OCI-LY1 (cell line): ENCODE measurements at regions not wholly inside any gene's neighbourhood (a gene's known extent, or its start where the extent isn't known, plus 50 kb on each side); places are given as distances from the start of the nearest gene placed in this dataset.

Experiments used
- EZH2 ChIP-seq: fragments of 200-600 bp; sonication (generic), shearing (Covaris generic); IDR thresholded peaks from 2 replicates; pipeline ENCODE4 v1.8.0; 2017; ENCODE audit warnings: borderline replicate concordance, mixed run types, mild to moderate bottlenecking, antibody characterized with exemption, low read length, moderate library complexity, mixed read lengths
- TF ChIP-seq, protein P1 (sequence below): fragments of 200-600 bp; sonication (generic), shearing (Covaris generic); IDR thresholded peaks from 2 replicates; pipeline ENCODE4 v1.5.1; 2017; ENCODE audit warnings: mild to moderate bottlenecking, antibody characterized with exemption, low read length, moderate library complexity, mixed read lengths

DNA sequence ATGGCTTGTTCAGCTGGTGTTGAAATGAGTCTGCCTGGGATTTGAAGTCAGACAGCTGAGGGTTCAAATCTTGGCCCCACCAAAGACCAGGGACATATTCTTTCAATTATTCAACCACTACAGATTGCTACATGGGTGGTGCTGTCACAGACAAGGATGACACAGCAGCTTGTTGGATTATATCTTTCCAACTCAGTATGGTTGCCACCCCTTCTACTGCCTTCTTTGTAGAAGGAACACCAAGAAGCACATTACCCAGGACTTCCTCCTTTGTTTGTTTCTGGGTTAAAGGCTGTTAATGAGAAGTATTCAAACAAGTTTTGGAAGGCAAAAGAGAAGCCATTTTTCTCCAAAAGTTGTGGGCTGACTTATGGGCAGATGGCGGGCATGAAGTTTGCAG lies 78.6 kb downstream of the COPRS start:
- TF ChIP-seq, protein P1, sequence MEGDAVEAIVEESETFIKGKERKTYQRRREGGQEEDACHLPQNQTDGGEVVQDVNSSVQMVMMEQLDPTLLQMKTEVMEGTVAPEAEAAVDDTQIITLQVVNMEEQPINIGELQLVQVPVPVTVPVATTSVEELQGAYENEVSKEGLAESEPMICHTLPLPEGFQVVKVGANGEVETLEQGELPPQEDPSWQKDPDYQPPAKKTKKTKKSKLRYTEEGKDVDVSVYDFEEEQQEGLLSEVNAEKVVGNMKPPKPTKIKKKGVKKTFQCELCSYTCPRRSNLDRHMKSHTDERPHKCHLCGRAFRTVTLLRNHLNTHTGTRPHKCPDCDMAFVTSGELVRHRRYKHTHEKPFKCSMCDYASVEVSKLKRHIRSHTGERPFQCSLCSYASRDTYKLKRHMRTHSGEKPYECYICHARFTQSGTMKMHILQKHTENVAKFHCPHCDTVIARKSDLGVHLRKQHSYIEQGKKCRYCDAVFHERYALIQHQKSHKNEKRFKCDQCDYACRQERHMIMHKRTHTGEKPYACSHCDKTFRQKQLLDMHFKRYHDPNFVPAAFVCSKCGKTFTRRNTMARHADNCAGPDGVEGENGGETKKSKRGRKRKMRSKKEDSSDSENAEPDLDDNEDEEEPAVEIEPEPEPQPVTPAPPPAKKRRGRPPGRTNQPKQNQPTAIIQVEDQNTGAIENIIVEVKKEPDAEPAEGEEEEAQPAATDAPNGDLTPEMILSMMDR: no peak
- no peak for TF ChIP-seq EZH2
